Spleen (tissue), 7 donors: ENCODE measurements at regions not wholly inside any gene's neighbourhood (a gene's known extent, or its start where the extent isn't known, plus 50 kb on each side); places are given as distances from the start of the nearest gene placed in this dataset.

ENCODE experiments used
- POLR2A ChIP-seq, 3 donors: fragments of 450-650 bp; IDR thresholded peaks; one replicate each; pipeline ENCODE4 v1.5.1; 2017; ENCODE audit warnings: antibody characterized with exemption in 3 of 3, mild to moderate bottlenecking in 1 of 3
- TF ChIP-seq, protein P1 (sequence below), 11 experiments: fragments of 200-600 bp in 7 of 11; fragments of 450-650 bp in 4 of 11; sonication (generic) in 4 of 11; IDR thresholded peaks in 8 of 11; conservative IDR thresholded peaks in 3 of 11; 1 replicate in 7 of 11; 2 replicates in 4 of 11; pipeline versions ENCODE4 v1.4.0 to v1.8.0; 2016 to 2021; ENCODE audit warnings: antibody characterized with exemption in 11 of 11, inconsistent platforms in 4 of 11, mild to moderate bottlenecking in 1 of 11
- donor health status: DM: no; HTN: no; CAD: no; lungs with moderate emphysema.
- donor health status: DM: no; HTN: no; CAD: no.
- donor health status: DM: no; HTN: no; CAD: no.

DNA sequence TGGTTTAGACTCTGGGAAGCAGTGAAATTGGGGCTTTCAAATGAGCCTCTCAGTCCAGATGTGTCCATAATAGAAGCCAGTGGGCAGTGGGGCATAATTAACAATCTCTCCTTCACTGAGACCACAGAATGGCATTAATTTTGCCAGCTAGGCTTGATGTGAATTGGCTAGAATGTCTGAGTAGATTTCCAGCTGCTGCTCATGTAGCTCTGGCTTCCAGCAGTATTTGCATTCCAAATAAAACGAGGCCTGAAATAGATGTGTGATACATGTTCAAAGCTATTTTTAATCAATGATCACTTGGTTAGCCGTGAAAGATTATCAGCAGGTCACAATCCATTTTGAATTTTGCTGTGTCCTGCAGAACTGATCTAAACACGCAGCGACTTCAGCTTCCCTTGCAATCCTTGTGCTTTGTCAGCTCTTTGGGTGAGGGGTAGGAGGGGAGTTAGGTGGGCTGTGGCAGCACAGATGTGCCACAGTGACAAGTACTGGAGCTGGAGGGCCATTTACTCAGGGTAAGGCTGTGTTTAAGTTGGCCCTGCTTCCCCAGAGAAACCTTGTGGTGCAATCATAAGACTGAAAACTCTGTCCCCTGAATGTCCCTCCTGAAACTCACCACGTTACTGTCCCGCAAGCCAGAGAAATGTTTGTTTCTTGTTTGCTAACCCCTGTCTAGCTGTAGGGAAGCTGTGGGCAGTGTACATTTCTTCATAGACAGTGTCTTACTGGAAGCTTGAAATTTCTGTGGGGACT, 56.9 kb upstream of the TMEM178A start:
- TF ChIP-seq, protein P1, sequence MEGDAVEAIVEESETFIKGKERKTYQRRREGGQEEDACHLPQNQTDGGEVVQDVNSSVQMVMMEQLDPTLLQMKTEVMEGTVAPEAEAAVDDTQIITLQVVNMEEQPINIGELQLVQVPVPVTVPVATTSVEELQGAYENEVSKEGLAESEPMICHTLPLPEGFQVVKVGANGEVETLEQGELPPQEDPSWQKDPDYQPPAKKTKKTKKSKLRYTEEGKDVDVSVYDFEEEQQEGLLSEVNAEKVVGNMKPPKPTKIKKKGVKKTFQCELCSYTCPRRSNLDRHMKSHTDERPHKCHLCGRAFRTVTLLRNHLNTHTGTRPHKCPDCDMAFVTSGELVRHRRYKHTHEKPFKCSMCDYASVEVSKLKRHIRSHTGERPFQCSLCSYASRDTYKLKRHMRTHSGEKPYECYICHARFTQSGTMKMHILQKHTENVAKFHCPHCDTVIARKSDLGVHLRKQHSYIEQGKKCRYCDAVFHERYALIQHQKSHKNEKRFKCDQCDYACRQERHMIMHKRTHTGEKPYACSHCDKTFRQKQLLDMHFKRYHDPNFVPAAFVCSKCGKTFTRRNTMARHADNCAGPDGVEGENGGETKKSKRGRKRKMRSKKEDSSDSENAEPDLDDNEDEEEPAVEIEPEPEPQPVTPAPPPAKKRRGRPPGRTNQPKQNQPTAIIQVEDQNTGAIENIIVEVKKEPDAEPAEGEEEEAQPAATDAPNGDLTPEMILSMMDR (IDR thresholded peaks at IDR 0.05 in 8 of 11, conservative IDR thresholded peaks at IDR 0.05 in 3 of 11), result no peak
- TF ChIP-seq POLR2A (IDR thresholded peaks at IDR 0.05), result no peak
